HepG2 (cell line): ENCODE measurements at regions not wholly inside any gene's neighbourhood (a gene's known extent, or its start where the extent isn't known, plus 50 kb on each side); places are given as distances from the start of the nearest gene placed in this dataset.

Experiments used
- ATAC-seq: fragments of 200-7000 bp; cut with Tn5 transposase; 3 replicates; pipeline ENCODE4 v1.9.1; 2020; ENCODE audit warnings: mild to moderate bottlenecking, moderate library complexity
- BruUV-seq: library from RNA; stranded (reverse); fragments of 400-500 nt; replicated peaks from 2 replicates; lab custom pipeline; 2021; lab: Mats Ljungman, UMichigan
- CTCF ChIA-PET: fragments of 300-600 bp; formaldehyde crosslinking; extraction: SDS; loops from one replicate; lab custom pipeline; 2021; ENCODE audit warnings: low total read pairs, inconsistent platforms, low intra/inter-chr PET ratio; lab: Yijun Ruan, JAX
- POLR2A ChIA-PET: fragments of 350-600 bp; sonication (Branson Sonifier 250); formaldehyde crosslinking; loops from one replicate; lab custom pipeline; 2020; ENCODE audit warnings: antibody characterized with exemption, inconsistent platforms; lab: Yijun Ruan, JAX
- DNase-seq: peaks from one replicate; pipeline ENCODE4 v3.0.0-alpha.2; 2015; ENCODE audit warnings: low spot score
- FAIRE-seq: peaks from 3 replicates; lab custom pipeline; 2011; peaks lifted over from hg19 to GRCh38; lab: Jason Lieb, UNC
- H2AFZ ChIP-seq: one replicate; pipeline ENCODE4 v1.6.1; 2011; ENCODE audit warnings: low read length, inconsistent platforms
- H3K27ac ChIP-seq: fragments of 300-600 bp; 3 replicates; pipeline ENCODE4 v1.8.0; 2011; ENCODE audit warnings: mixed run types, mild to moderate bottlenecking, mixed read lengths, low read length, inconsistent platforms; ENCODE audit not compliant: insufficient read depth; ENCODE audit errors: extremely low read length
- H3K27me3 ChIP-seq, 2 experiments: fragments of 200-600 bp in 1 of 2; 2 replicates in 1 of 2; 3 replicates in 1 of 2; pipeline versions ENCODE4 v1.6.0 to v1.8.0; 2011; ENCODE audit warnings: low read length in 2 of 2, mild to moderate bottlenecking in 2 of 2, moderate library complexity in 2 of 2, inconsistent platforms in 1 of 2; ENCODE audit not compliant: insufficient read depth in 2 of 2, control insufficient read depth in 1 of 2
- H3K36me3 ChIP-seq, 2 experiments: fragments of 200-600 bp in 1 of 2; replicated peaks in 1 of 2; 2 replicates in 1 of 2; 3 replicates in 1 of 2; pipeline versions ENCODE4 v1.5.1 to v1.8.0; 2011; ENCODE audit warnings: low read length in 2 of 2, inconsistent platforms in 1 of 2; ENCODE audit not compliant: insufficient read depth in 2 of 2, control insufficient read depth in 1 of 2
- H3K4me1 ChIP-seq: 2 replicates; pipeline ENCODE4 v1.5.1; 2012; ENCODE audit warnings: low read length, inconsistent platforms; ENCODE audit not compliant: insufficient read depth
- H3K4me2 ChIP-seq: 2 replicates; pipeline ENCODE4 v1.6.0; 2011; ENCODE audit warnings: low read depth, low read length, inconsistent platforms
- H3K4me3 ChIP-seq, 3 experiments: fragments of 200-600 bp in 1 of 3; sonication (generic), shearing (Covaris generic) in 1 of 3; replicated peaks in 1 of 3; 2 replicates each; pipeline ENCODE4 v1.5.1; 2011 to 2016; ENCODE audit warnings: low read length in 3 of 3, inconsistent platforms in 2 of 3, low read depth in 2 of 3, mild to moderate bottlenecking in 2 of 3, control low read depth in 1 of 3, mixed read lengths in 1 of 3; ENCODE audit not compliant: insufficient read depth in 1 of 3
- H3K79me2 ChIP-seq: one replicate; pipeline ENCODE4 v1.6.1; 2011; ENCODE audit warnings: low read length, inconsistent platforms; ENCODE audit not compliant: insufficient read depth
- H3K9ac ChIP-seq: 2 replicates; pipeline ENCODE4 v1.6.0; 2011; ENCODE audit warnings: mild to moderate bottlenecking, low read depth, low read length, inconsistent platforms; ENCODE audit not compliant: insufficient read depth
- H3K9me3 ChIP-seq: 2 replicates; pipeline ENCODE4 v1.5.1; 2012; ENCODE audit warnings: mild to moderate bottlenecking, low read length
- H4K20me1 ChIP-seq: 2 replicates; pipeline ENCODE4 v1.6.0; 2011; ENCODE audit warnings: inconsistent platforms, mild to moderate bottlenecking, low read length, moderate library complexity; ENCODE audit not compliant: insufficient read depth
- AGO1 ChIP-seq: fragments of 200-400 bp; formaldehyde crosslinking; IDR thresholded peaks from 2 replicates; pipeline ENCODE4 v1.6.1; 2017; ENCODE audit warnings: mild to moderate bottlenecking, low read depth, low read length, moderate library complexity; ENCODE audit not compliant: poor library complexity, severe bottlenecking
- HINFP ChIP-seq: sonication (generic); formaldehyde crosslinking; IDR thresholded peaks from 2 replicates; pipeline ENCODE4 v1.4.0; 2020; ENCODE audit warnings: low read depth, mild to moderate bottlenecking, missing genetic modification reagents
- RFXANK ChIP-seq: IDR thresholded peaks from 2 replicates; pipeline ENCODE4 v1.6.1; 2016
- ZBTB49 ChIP-seq: sonication (generic); formaldehyde crosslinking; IDR thresholded peaks from 2 replicates; pipeline ENCODE4 v1.4.0; 2020; ENCODE audit warnings: missing genetic modification reagents, borderline replicate concordance
- ZNF235 ChIP-seq: sonication (generic); formaldehyde crosslinking; IDR thresholded peaks from 2 replicates; pipeline ENCODE4 v1.8.1; 2023; ENCODE audit warnings: mild to moderate bottlenecking, missing genetic modification reagents, borderline replicate concordance
- ZNF460 ChIP-seq: sonication (generic); formaldehyde crosslinking; IDR thresholded peaks from 2 replicates; pipeline ENCODE4 v1.5.1; 2020; ENCODE audit warnings: missing genetic modification reagents, mild to moderate bottlenecking, borderline replicate concordance
- ZNF713 ChIP-seq: sonication (generic); formaldehyde crosslinking; IDR thresholded peaks from 2 replicates; pipeline ENCODE4 v1.4.0; 2020; ENCODE audit warnings: mild to moderate bottlenecking, missing genetic modification reagents
- WGBS: methylation state at CpG from one replicate; pipeline ENCODE4 v1.1.6; 2017; ENCODE audit warnings: low lambda C conversion rate; 5-methylcytosine and 5-hydroxymethylcytosine counted together
- in situ Hi-C: cut with HindIII; loops from 2 replicates; pipeline ENCODE4 v1.10.0; 2017; ENCODE audit warnings: low pct_unique_long_range_greater_than_20kb; ENCODE audit not compliant: extremely low pct_ligation_motif_present
- intact Hi-C: fragments of 100-400 bp; cut with micrococcal nuclease; formaldehyde crosslinking; loops from one replicate; pipeline ENCODE4 v1.10.0; 2022; ENCODE audit not compliant: unreplicated experiment

DNA sequence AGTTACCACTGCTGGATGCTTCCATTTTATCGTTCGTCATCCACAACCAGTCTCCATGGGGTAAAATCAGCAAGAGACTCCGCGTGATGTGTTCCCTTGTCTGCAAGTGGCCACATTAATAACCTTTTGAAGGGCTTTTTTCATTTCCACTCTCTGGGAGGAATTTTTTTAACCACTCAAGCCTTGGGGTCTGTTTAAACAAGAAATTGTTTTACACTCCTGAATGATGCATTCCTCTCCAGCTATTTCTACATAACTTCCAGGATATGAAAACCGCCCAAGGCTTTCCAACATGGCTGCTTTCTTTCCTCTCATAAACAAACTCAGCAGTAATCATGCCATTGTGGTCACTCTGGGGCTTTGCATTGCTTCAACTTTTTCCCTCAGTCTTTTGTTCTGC is 217.2 kb upstream of the DAPK1 start:
- Histone ChIP-seq H3K4me1 (no peaks in the 10 kb centered on the region), H3K9ac (no peak overlapping the region), H3K9me3 (no peaks in the 10 kb centered on the region), H3K36me3 (no peaks in the 10 kb centered on the region), H3K27me3 (peaks cover 0 to 1% of the 10 kb centered on the region in 2 experiments; a peak in 1 of 5 replicates), H2AFZ (no peak overlapping the region), H4K20me1 (no peaks in the 10 kb centered on the region), H3K4me3 (no peak overlapping the region), H3K27ac (no peak overlapping the region), H3K79me2 (no peaks in the 10 kb centered on the region), H3K4me2 (no peak overlapping the region)
- TF ChIP-seq AGO1 = no peak
- no peak for TF ChIP-seq ZBTB49
- TF ChIP-seq ZNF235 (CRISPR knock-in tag) = no peak
- TF ChIP-seq ZNF460 (CRISPR knock-in tag) = no peak
- TF ChIP-seq ZNF713 (CRISPR knock-in tag) = no peak
- no peak for TF ChIP-seq RFXANK (CRISPR knock-in tag)
- no peak for TF ChIP-seq HINFP (CRISPR knock-in tag)
- WGBS = 38% methylated on average over 5 of the region's 5 CpGs
- intact Hi-C loops = no loop called here
- CTCF ChIA-PET = no interaction called here
- POLR2A ChIA-PET = no interaction called here
- no peak for DNase-seq
- FAIRE-seq = no peak
- no TSS peak for BruUV-seq
- ATAC-seq = no peak
- in situ Hi-C loops = no loop called here
